ENCODE measurements at regions not wholly inside any gene's neighbourhood (a gene's known extent, or its start where the extent isn't known, plus 50 kb on each side); places are given as distances from the start of the nearest gene placed in this dataset.

- intact Hi-C loops (cut with micrococcal nuclease; ENCODE audit: unreplicated experiment): no loop called here
- ChIA-PET CTCF (ENCODE audit: unreplicated experiment) (no interaction called here), POLR2A (interaction anchor here (0.7 kb wide), 1 partner anchor 23 kb away, joined by 3 read pairs; no protein-coding TSS in a partner anchor)
- H3K4me1 ChIP-seq (ENCODE audit: insufficient read depth, low read length, poor library complexity, severe bottlenecking): no peaks in the 10 kb centered on the region
- H3K36me3 ChIP-seq (ENCODE audit: insufficient read depth, low read length): no peaks in the 10 kb centered on the region
- no TSS peak for BruUV-seq (replicated peaks)
- no peak for DNase-seq (ENCODE audit: low spot score)
- H3K27ac ChIP-seq (ENCODE audit: low read depth, low read length, poor library complexity, severe bottlenecking): no peak overlapping the region
- H4K20me1 ChIP-seq (ENCODE audit: insufficient read depth, low read length): no peaks in the 10 kb centered on the region
- no peak overlapping the region for H2AFZ ChIP-seq (ENCODE audit: low read length)
- no peak overlapping the region for H3K4me3 ChIP-seq (ENCODE audit: low read depth, low read length, poor library complexity, severe bottlenecking)
- no peaks in the 10 kb centered on the region for H3K79me2 ChIP-seq (ENCODE audit: insufficient read depth, low read depth, low read length)
- TF ChIP-seq CTCF (conservative IDR thresholded peaks at IDR 0.05; ENCODE audit: low read length): no peak
- TF ChIP-seq EZH2phosphoT487 (IDR thresholded peaks at IDR 0.05; ENCODE audit: borderline replicate concordance, low read depth, low read length): no peak
- H3K9me2 ChIP-seq (ENCODE audit: insufficient read depth, low read length): no peaks in the 10 kb centered on the region
- H3K9me3 ChIP-seq (ENCODE audit: low read length): no peaks in the 10 kb centered on the region
- no peak overlapping the region for H3K4me2 ChIP-seq (ENCODE audit: low read length)
These were observed 232.4 kb downstream of the MTX2 start for GRCh38 chr2:176501617-176502016.

- intact Hi-C loops (cut with micrococcal nuclease; ENCODE audit: unreplicated experiment): no loop called here
- Histone ChIP-seq H3K79me2 (ENCODE audit: insufficient read depth, low read depth, low read length) (no peaks in the 10 kb centered on the region), H3K27ac (ENCODE audit: low read depth, low read length, poor library complexity, severe bottlenecking) (no peak overlapping the region), H3K4me2 (ENCODE audit: low read length) (no peak overlapping the region), H3K36me3 (ENCODE audit: insufficient read depth, low read length) (no peaks in the 10 kb centered on the region), H4K20me1 (ENCODE audit: insufficient read depth, low read length) (no peaks in the 10 kb centered on the region), H2AFZ (ENCODE audit: low read length) (no peak overlapping the region), H3K9me3 (ENCODE audit: low read length) (no peaks in the 10 kb centered on the region), H3K9me2 (ENCODE audit: insufficient read depth, low read length) (no peaks in the 10 kb centered on the region), H3K4me1 (ENCODE audit: insufficient read depth, low read length, poor library complexity, severe bottlenecking) (no peaks in the 10 kb centered on the region), H3K4me3 (ENCODE audit: low read depth, low read length, poor library complexity, severe bottlenecking) (no peak overlapping the region)
- no TSS peak for BruUV-seq (replicated peaks)
- DNase-seq (ENCODE audit: low spot score): no peak
- POLR2A ChIA-PET: no interaction called here
- TF ChIP-seq EZH2phosphoT487 (IDR thresholded peaks at IDR 0.05; ENCODE audit: borderline replicate concordance, low read depth, low read length) (no peak), CTCF (conservative IDR thresholded peaks at IDR 0.05; ENCODE audit: low read length) (no peak)
- CTCF ChIA-PET (ENCODE audit: unreplicated experiment): no interaction called here
These were observed 233.4 kb downstream of the MTX2 start for GRCh38 chr2:176502619-176503018.

GRCh38 chr2:176503776-176504175 lies 234.5 kb downstream of the MTX2 start:
- TF ChIP-seq CTCF (conservative IDR thresholded peaks at IDR 0.05; ENCODE audit: low read length) (no peak), EZH2phosphoT487 (IDR thresholded peaks at IDR 0.05; ENCODE audit: borderline replicate concordance, low read depth, low read length) (no peak)
- no peak for DNase-seq (ENCODE audit: low spot score)
- no peak overlapping the region for H3K4me3 ChIP-seq (ENCODE audit: low read depth, low read length, poor library complexity, severe bottlenecking)
- H4K20me1 ChIP-seq (ENCODE audit: insufficient read depth, low read length): no peaks in the 10 kb centered on the region
- H3K79me2 ChIP-seq (ENCODE audit: insufficient read depth, low read depth, low read length): no peaks in the 10 kb centered on the region
- no peak overlapping the region for H2AFZ ChIP-seq (ENCODE audit: low read length)
- ChIA-PET POLR2A (interaction anchor here (0.6 kb wide), 1 partner anchor 1134 kb away, joined by 4 read pairs; no protein-coding TSS in a partner anchor), CTCF (ENCODE audit: unreplicated experiment) (no interaction called here)
- no peak overlapping the region for H3K27ac ChIP-seq (ENCODE audit: low read depth, low read length, poor library complexity, severe bottlenecking)
- intact Hi-C loops (cut with micrococcal nuclease; ENCODE audit: unreplicated experiment): no loop called here
- H3K9me3 ChIP-seq (ENCODE audit: low read length): no peaks in the 10 kb centered on the region
- no peak overlapping the region for H3K4me2 ChIP-seq (ENCODE audit: low read length)
- BruUV-seq (replicated peaks): no TSS peak
- H3K9me2 ChIP-seq (ENCODE audit: insufficient read depth, low read length): no peaks in the 10 kb centered on the region
- no peaks in the 10 kb centered on the region for H3K36me3 ChIP-seq (ENCODE audit: insufficient read depth, low read length)
- H3K4me1 ChIP-seq (ENCODE audit: insufficient read depth, low read length, poor library complexity, severe bottlenecking): no peaks in the 10 kb centered on the region
